ENCODE measurements at regions not wholly inside any gene's neighbourhood (a gene's known extent, or its start where the extent isn't known, plus 50 kb on each side); places are given as distances from the start of the nearest gene placed in this dataset.

- DNase-seq, result no peak
- H3K27me3 Mint-ChIP-seq (ENCODE audit: low read depth), result no peaks in the 10 kb centered on the region
- H3K9me3 Mint-ChIP-seq, result peaks cover 9% of the 10 kb centered on the region
- no peak for ATAC-seq
- no peaks in the 10 kb centered on the region for H3K4me1 Mint-ChIP-seq (ENCODE audit: low read depth)
- no peaks in the 10 kb centered on the region for H3K36me3 Mint-ChIP-seq (ENCODE audit: insufficient read depth)
- H3K4me3 Mint-ChIP-seq, result no peak overlapping the region
Observed at GRCh38 chr6:19734061-19734460, 103.1 kb upstream of the ID4 start.

GRCh38 chr6:19734519-19734918, 102.7 kb upstream of the ID4 start:
- DNase-seq, result no peak
- H3K9me3 Mint-ChIP-seq, result peaks cover 9% of the 10 kb centered on the region
- no peak overlapping the region for H3K4me3 Mint-ChIP-seq
- H3K27me3 Mint-ChIP-seq (ENCODE audit: low read depth), result no peaks in the 10 kb centered on the region
- no peaks in the 10 kb centered on the region for H3K4me1 Mint-ChIP-seq (ENCODE audit: low read depth)
- ATAC-seq, result no peak
- H3K36me3 Mint-ChIP-seq (ENCODE audit: insufficient read depth), result no peaks in the 10 kb centered on the region

DNA sequence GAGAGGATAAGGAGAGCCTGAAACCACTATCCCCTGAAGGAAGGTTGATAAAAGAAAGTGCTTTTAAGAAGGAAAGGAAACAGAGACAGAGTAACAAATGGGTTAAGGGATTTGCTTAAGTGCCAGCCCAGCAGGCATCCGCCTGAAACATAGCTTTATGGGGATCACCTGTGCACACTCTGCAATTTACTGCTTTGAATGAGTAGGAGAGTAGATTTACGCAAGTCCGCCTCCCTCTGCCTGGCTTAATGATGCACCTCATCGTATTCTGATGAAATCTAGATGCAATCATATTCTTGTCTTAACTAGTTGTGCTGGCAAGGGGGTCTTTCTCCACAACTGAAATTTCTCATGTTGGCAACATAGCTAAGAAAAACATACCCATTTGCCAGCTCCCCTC, 101.1 kb upstream of the ID4 start:
- no peaks in the 10 kb centered on the region for H3K4me1 Mint-ChIP-seq (ENCODE audit: low read depth)
- peaks cover 3% of the 10 kb centered on the region for H3K9me3 Mint-ChIP-seq
- H3K4me3 Mint-ChIP-seq, result no peak overlapping the region
- ATAC-seq (no peak), DNase-seq (no peak)
- no peaks in the 10 kb centered on the region for H3K27me3 Mint-ChIP-seq (ENCODE audit: low read depth)
- H3K36me3 Mint-ChIP-seq (ENCODE audit: insufficient read depth), result no peaks in the 10 kb centered on the region

GRCh38 chr6:19738010-19738409, 99.2 kb upstream of the ID4 start:
- ATAC-seq (no peak), DNase-seq (no peak)
- Mint-ChIP-seq H3K27me3 (ENCODE audit: low read depth) (no peaks in the 10 kb centered on the region), H3K36me3 (ENCODE audit: insufficient read depth) (no peaks in the 10 kb centered on the region), H3K9me3 (peaks cover 3% of the 10 kb centered on the region), H3K4me1 (ENCODE audit: low read depth) (no peaks in the 10 kb centered on the region), H3K4me3 (no peak overlapping the region)

DNA sequence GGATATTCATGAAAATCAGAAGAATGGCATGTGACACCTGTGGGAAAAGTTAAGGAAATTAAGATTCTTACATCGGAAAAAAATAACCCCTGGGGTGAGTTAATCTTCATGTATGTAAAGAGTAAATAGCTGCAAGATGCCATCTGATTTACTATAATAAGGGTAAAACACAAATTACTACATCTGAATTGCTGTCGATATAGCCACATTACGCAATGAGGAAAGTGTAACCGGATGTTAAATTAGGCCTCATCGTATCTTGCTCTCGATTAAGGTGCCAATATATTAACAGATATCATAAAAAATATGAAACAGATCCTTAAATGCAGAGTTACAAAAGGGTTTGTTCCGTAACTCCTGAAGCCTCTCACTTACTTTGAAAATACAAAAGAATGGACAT, 87.4 kb upstream of the ID4 start:
- Mint-ChIP-seq H3K36me3 (ENCODE audit: insufficient read depth) (no peaks in the 10 kb centered on the region), H3K27me3 (ENCODE audit: low read depth) (no peaks in the 10 kb centered on the region), H3K4me3 (no peak overlapping the region), H3K9me3 (no peaks in the 10 kb centered on the region), H3K4me1 (ENCODE audit: low read depth) (no peaks in the 10 kb centered on the region)
- ATAC-seq (no peak), DNase-seq (no peak)

GRCh38 chr6:19752746-19753145, 84.4 kb upstream of the ID4 start:
- no peak for ATAC-seq
- no peaks in the 10 kb centered on the region for H3K4me1 Mint-ChIP-seq (ENCODE audit: low read depth)
- H3K27me3 Mint-ChIP-seq (ENCODE audit: low read depth), result no peaks in the 10 kb centered on the region
- H3K4me3 Mint-ChIP-seq, result no peak overlapping the region
- H3K9me3 Mint-ChIP-seq, result no peaks in the 10 kb centered on the region
- no peaks in the 10 kb centered on the region for H3K36me3 Mint-ChIP-seq (ENCODE audit: insufficient read depth)
- DNase-seq, result no peak

- Mint-ChIP-seq H3K4me1 (ENCODE audit: low read depth) (no peaks in the 10 kb centered on the region), H3K36me3 (ENCODE audit: insufficient read depth) (no peaks in the 10 kb centered on the region), H3K9me3 (no peaks in the 10 kb centered on the region), H3K27me3 (ENCODE audit: low read depth) (no peaks in the 10 kb centered on the region), H3K4me3 (no peak overlapping the region)
- no peak for ATAC-seq
- no peak for DNase-seq
Observed at GRCh38 chr6:19753826-19754225, 83.3 kb upstream of the ID4 start.

DNA sequence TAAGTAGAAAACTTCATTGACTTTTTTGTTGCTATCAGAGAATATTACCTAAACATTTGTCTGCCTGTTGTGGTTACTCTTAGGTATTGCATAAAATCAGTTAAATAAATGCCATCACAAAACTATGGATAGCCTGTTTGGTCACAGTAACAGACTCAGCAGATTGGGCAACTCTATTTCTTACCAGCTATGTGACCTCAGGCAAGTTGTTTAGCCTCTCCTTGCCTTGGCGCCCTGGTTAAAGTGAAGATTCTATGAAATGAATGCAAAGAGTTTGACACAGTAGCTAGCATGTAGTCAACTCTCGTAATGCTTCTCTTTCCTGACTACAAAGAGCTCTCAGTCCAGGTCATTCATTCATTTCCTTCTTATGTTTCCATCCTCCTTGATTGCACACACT, 82.5 kb upstream of the ID4 start:
- Mint-ChIP-seq H3K4me3 (no peak overlapping the region), H3K9me3 (no peaks in the 10 kb centered on the region), H3K36me3 (ENCODE audit: insufficient read depth) (no peaks in the 10 kb centered on the region), H3K4me1 (ENCODE audit: low read depth) (no peaks in the 10 kb centered on the region), H3K27me3 (ENCODE audit: low read depth) (no peaks in the 10 kb centered on the region)
- DNase-seq (no peak), ATAC-seq (no peak)

- no peaks in the 10 kb centered on the region for H3K9me3 Mint-ChIP-seq
- H3K4me3 Mint-ChIP-seq, result no peak overlapping the region
- ATAC-seq (no peak), DNase-seq (no peak)
- peaks cover 2% of the 10 kb centered on the region for H3K27me3 Mint-ChIP-seq (ENCODE audit: low read depth)
- H3K4me1 Mint-ChIP-seq (ENCODE audit: low read depth), result no peaks in the 10 kb centered on the region
- H3K36me3 Mint-ChIP-seq (ENCODE audit: insufficient read depth), result no peaks in the 10 kb centered on the region
Observed at GRCh38 chr6:19755181-19755580, 82.0 kb upstream of the ID4 start.

GRCh38 chr6:19757036-19757435, 80.1 kb upstream of the ID4 start:
- Mint-ChIP-seq H3K4me1 (ENCODE audit: low read depth) (no peaks in the 10 kb centered on the region), H3K4me3 (no peak overlapping the region), H3K36me3 (ENCODE audit: insufficient read depth) (no peaks in the 10 kb centered on the region), H3K9me3 (no peaks in the 10 kb centered on the region), H3K27me3 (ENCODE audit: low read depth) (peaks cover 2% of the 10 kb centered on the region)
- DNase-seq (no peak), ATAC-seq (no peak)

DNA sequence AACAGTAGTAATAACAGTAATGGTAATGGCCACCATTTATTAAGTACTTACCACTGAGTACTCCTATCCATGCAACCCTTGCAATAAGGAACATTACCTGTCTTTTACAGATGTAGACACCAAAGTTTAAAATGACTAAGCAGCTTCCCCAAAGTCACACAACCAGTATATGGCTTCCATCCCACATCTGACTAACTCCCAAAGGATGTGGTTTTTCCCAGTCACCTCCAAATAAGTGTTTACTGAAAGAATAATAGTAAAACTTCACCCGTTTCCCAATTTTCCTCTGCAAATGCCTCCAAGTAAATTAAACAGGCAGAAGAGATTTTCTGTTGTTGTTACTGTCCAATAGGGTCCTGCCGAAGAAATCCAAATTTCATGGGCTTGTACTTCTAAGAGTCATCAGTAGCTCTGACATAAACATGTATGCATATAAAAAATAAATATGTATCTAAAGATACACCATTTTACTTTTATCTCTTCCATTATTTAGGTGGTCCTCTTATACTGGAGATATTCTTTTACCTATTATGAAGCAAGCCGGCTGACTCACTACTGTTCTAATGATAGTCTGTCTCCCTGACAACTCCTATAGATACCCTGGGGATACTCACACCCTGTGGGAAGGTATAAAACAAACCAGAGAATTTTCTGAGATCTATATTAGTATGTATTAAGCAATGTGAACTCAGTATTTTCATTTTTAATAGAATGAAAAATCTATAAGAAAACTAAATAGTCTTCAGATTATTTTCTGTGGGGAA, 77.9 kb upstream of the ID4 start:
- ATAC-seq (no peak), DNase-seq (no peak)
- Mint-ChIP-seq H3K27me3 (ENCODE audit: low read depth) (peaks cover 2% of the 10 kb centered on the region), H3K4me3 (no peak overlapping the region), H3K36me3 (ENCODE audit: insufficient read depth) (no peaks in the 10 kb centered on the region), H3K9me3 (no peaks in the 10 kb centered on the region), H3K4me1 (ENCODE audit: low read depth) (no peaks in the 10 kb centered on the region)

DNA sequence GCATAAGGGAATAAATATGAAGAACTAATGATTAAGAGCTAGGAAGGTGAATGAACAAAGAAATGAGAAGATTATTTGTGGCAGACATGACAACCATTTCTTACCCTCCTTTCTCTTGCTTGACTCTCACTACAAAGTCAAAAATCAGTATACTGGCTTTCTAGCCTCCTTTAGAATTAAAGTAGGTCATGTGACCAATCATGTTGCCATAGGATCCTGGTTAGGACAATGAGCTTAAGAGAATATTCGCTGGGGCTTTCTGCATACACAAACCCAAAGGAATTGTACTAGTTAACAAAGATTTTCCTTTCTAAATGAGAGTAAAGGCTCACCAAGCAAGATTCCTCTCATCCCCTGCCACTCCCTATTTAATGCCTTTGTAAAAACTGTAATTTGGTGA, 76.0 kb upstream of the ID4 start:
- H3K9me3 Mint-ChIP-seq, result no peaks in the 10 kb centered on the region
- H3K27me3 Mint-ChIP-seq (ENCODE audit: low read depth), result peaks cover 2% of the 10 kb centered on the region
- no peak for ATAC-seq
- no peak overlapping the region for H3K4me3 Mint-ChIP-seq
- DNase-seq, result no peak
- H3K4me1 Mint-ChIP-seq (ENCODE audit: low read depth), result no peaks in the 10 kb centered on the region
- no peaks in the 10 kb centered on the region for H3K36me3 Mint-ChIP-seq (ENCODE audit: insufficient read depth)

DNA sequence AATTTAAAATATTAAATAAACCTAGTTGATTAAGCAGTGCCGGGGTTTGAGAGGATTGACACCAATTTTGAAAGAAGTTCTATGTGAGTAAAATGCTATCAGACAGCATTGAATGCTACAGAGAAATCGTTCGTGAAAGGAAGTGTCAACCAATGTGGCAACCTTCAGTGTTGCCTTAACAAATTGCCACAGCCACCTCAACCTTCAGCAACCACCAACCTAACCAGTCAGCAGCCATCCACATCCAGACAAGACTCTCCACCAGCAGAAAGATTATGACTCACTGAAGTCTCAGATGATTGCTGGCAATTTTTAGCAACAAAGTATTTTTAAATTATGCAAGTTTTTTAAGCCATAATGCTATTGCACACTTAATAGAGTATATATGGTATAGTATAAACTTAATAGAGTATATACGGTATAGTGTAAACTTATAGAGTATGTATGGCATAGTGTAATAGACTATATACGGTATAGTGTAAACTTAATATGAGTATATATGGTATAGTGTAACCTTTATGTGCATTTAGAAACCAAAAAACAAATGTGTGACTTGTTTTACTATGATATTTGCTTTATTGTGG, 65.3 kb upstream of the ID4 start:
- H3K4me3 Mint-ChIP-seq, result no peak overlapping the region
- no peaks in the 10 kb centered on the region for H3K4me1 Mint-ChIP-seq (ENCODE audit: low read depth)
- H3K36me3 Mint-ChIP-seq (ENCODE audit: insufficient read depth), result no peaks in the 10 kb centered on the region
- H3K27me3 Mint-ChIP-seq (ENCODE audit: low read depth), result no peaks in the 10 kb centered on the region
- no peaks in the 10 kb centered on the region for H3K9me3 Mint-ChIP-seq
- no peak for ATAC-seq
- no peak for DNase-seq

GRCh38 chr6:19772891-19773290, 64.3 kb upstream of the ID4 start:
- Mint-ChIP-seq H3K4me1 (ENCODE audit: low read depth) (no peaks in the 10 kb centered on the region), H3K27me3 (ENCODE audit: low read depth) (no peaks in the 10 kb centered on the region), H3K4me3 (no peak overlapping the region), H3K36me3 (ENCODE audit: insufficient read depth) (no peaks in the 10 kb centered on the region), H3K9me3 (no peaks in the 10 kb centered on the region)
- no peak for DNase-seq
- no peak for ATAC-seq

DNA sequence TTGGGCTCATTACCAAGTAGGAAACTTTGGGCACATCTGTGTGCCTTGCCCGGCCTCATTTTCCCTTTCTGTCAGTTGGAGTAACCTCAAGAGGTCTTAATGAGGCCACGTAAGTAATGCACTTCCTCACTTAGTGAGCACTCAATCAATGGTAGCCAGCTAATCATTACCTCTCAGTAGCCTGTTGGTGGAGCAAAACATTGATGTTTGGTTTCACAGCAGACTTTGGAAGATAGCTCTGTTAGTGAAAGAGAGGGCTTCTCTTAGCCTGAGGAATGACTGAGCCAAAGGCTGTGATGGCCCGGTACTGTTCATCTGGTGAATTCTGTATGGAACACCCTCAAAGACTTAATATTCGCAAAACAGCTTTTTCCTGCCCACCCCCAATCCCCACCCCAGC, 55.9 kb upstream of the ID4 start:
- Mint-ChIP-seq H3K36me3 (ENCODE audit: insufficient read depth) (no peaks in the 10 kb centered on the region), H3K27me3 (ENCODE audit: low read depth) (no peaks in the 10 kb centered on the region)
- peak in 1 of 2 donors; percentile 14 for ATAC-seq

More for the DNA sequence above, 55.9 kb upstream of the ID4 start:
- Mint-ChIP-seq H3K4me1 (ENCODE audit: low read depth) (no peaks in the 10 kb centered on the region), H3K4me3 (no peak overlapping the region), H3K9me3 (no peaks in the 10 kb centered on the region)
- DNase-seq, result no peak
